HUES64 (cell line): ENCODE measurements at regions not wholly inside any gene's neighbourhood (a gene's known extent, or its start where the extent isn't known, plus 50 kb on each side); places are given as distances from the start of the nearest gene placed in this dataset.

ENCODE experiments used
- H3K27ac ChIP-seq: 2 replicates; pipeline ENCODE4 v1.7.0; 2013; ENCODE audit warnings: low read depth, low read length, inconsistent platforms
- H3K27me3 ChIP-seq: 2 replicates; pipeline ENCODE4 v1.6.1; 2013; ENCODE audit warnings: mild to moderate bottlenecking, low read length; ENCODE audit not compliant: insufficient read depth
- H3K36me3 ChIP-seq: 2 replicates; pipeline ENCODE4 v1.6.1; 2013; ENCODE audit warnings: mild to moderate bottlenecking, low read length; ENCODE audit not compliant: insufficient read depth
- H3K4me1 ChIP-seq: 2 replicates; pipeline ENCODE4 v1.6.1; 2013; ENCODE audit warnings: mild to moderate bottlenecking, low read length, moderate library complexity; ENCODE audit not compliant: insufficient read depth
- H3K4me3 ChIP-seq: 2 replicates; pipeline ENCODE4 v1.5.1; 2013; ENCODE audit warnings: mild to moderate bottlenecking, low read length, moderate library complexity
- H3K9ac ChIP-seq: 2 replicates; pipeline ENCODE4 v1.6.1; 2013; ENCODE audit warnings: mild to moderate bottlenecking, low read depth, low read length
- H3K9me3 ChIP-seq: 2 replicates; pipeline ENCODE4 v1.6.1; 2013; ENCODE audit warnings: low read depth, low read length; ENCODE audit not compliant: insufficient read depth
- WGBS: fragments of 150-250, 120-280 bp; methylation state at CpG from one replicate; pipeline ENCODE4 v1.1.7; 2013; ENCODE audit warnings: missing lambda C conversion rate; 5-methylcytosine and 5-hydroxymethylcytosine counted together

GRCh38 chr1:19009126-19009881 is 52.8 kb upstream of the IFFO2 start:
- H3K27ac ChIP-seq = peak overlapping the region; percentile 70
- WGBS = 82% methylated on average over 17 of the region's 17 CpGs
- peaks cover 38% of the 10 kb centered on the region for H3K4me1 ChIP-seq
- no peaks in the 10 kb centered on the region for H3K36me3 ChIP-seq
- peak overlapping the region; percentile 21; the same call in 1 of the 2 replicates for H3K9ac ChIP-seq
- no peaks in the 10 kb centered on the region for H3K9me3 ChIP-seq
- no peak overlapping the region for H3K4me3 ChIP-seq
- H3K27me3 ChIP-seq = no peaks in the 10 kb centered on the region

GRCh38 chr1:19007491-19008441 is 51.3 kb upstream of the IFFO2 start:
- Histone ChIP-seq H3K27ac (no peak overlapping the region), H3K27me3 (no peaks in the 10 kb centered on the region), H3K9me3 (no peaks in the 10 kb centered on the region; the same call in 1 of the 2 replicates), H3K4me1 (peaks cover 38% of the 10 kb centered on the region), H3K4me3 (no peak overlapping the region), H3K9ac (no peak overlapping the region), H3K36me3 (no peaks in the 10 kb centered on the region)
- 85% methylated on average over 11 of the region's 11 CpGs for WGBS

GRCh38 chr1:19006837-19007271 is 50.4 kb upstream of the IFFO2 start:
- H3K36me3 ChIP-seq = no peaks in the 10 kb centered on the region
- WGBS = 87% methylated on average over 2 of the region's 2 CpGs
- no peak overlapping the region for H3K4me3 ChIP-seq
- H3K27ac ChIP-seq = no peak overlapping the region
- peaks cover 2% of the 10 kb centered on the region; the same call in 1 of the 2 replicates for H3K9me3 ChIP-seq
- H3K4me1 ChIP-seq = peaks cover 34% of the 10 kb centered on the region
- H3K27me3 ChIP-seq = no peaks in the 10 kb centered on the region
- no peak overlapping the region for H3K9ac ChIP-seq
